K562 (cell line): ENCODE measurements at regions not wholly inside any gene's neighbourhood (a gene's known extent, or its start where the extent isn't known, plus 50 kb on each side); places are given as distances from the start of the nearest gene placed in this dataset.

Experiments used
- BRCA1 ChIP-seq, 2 experiments: fragments of 450-650 bp in 1 of 2; sonication (generic) in 1 of 2; formaldehyde crosslinking in 1 of 2; IDR thresholded peaks; 2 replicates each; pipeline versions ENCODE4 v1.5.0 to v1.6.1; 2017 to 2020; ENCODE audit warnings: mild to moderate bottlenecking in 1 of 2, missing genetic modification reagents in 1 of 2
- CTCF ChIP-seq, 3 experiments: IDR thresholded peaks in 2 of 3; conservative IDR thresholded peaks in 1 of 3; 2 replicates each; pipeline ENCODE4 v1.5.1; 2011 to 2012; ENCODE audit warnings: low read length in 3 of 3, mild to moderate bottlenecking in 3 of 3, control low read depth in 2 of 3, improper control_type of control experiment in 1 of 3, inconsistent platforms in 1 of 3, low read depth in 1 of 3, mixed read lengths in 1 of 3, moderate library complexity in 1 of 3; ENCODE audit not compliant: insufficient read depth in 2 of 3
- E2F4 ChIP-seq: sonication (generic); formaldehyde crosslinking; IDR thresholded peaks from 2 replicates; pipeline ENCODE4 v1.8.0; 2022; ENCODE audit warnings: mild to moderate bottlenecking, low read depth, missing genetic modification reagents
- JUN ChIP-seq, 2 experiments: sonication (generic) in 1 of 2; formaldehyde crosslinking in 1 of 2; IDR thresholded peaks; 2 replicates each; pipeline versions ENCODE4 v1.6.1 to v1.8.0; 2012 to 2022; ENCODE audit warnings: borderline replicate concordance in 2 of 2, mild to moderate bottlenecking in 2 of 2, improper control_type of control experiment in 1 of 2, low read depth in 1 of 2, low read length in 1 of 2, missing genetic modification reagents in 1 of 2
- NFRKB ChIP-seq: fragments of 450-650 bp; IDR thresholded peaks from 2 replicates; pipeline ENCODE4 v1.6.1; 2016; ENCODE audit warnings: low read depth
- NKRF ChIP-seq: fragments of 450-650 bp; IDR thresholded peaks from 2 replicates; pipeline ENCODE4 v1.6.1; 2016; ENCODE audit warnings: borderline replicate concordance
- SREBF2 ChIP-seq: sonication (generic); formaldehyde crosslinking; IDR thresholded peaks from 2 replicates; pipeline ENCODE4 v1.4.0; 2020; ENCODE audit warnings: mild to moderate bottlenecking, missing genetic modification reagents
- SRF ChIP-seq, 2 experiments: fragments of 250-450, 450-650 bp in 1 of 2; sonication (Bioruptor Pico) in 1 of 2; sonication (generic) in 1 of 2; formaldehyde crosslinking; IDR thresholded peaks; 2 replicates each; pipeline versions ENCODE4 v1.5.0 to v1.5.1; 2020 to 2022; ENCODE audit warnings: mild to moderate bottlenecking in 1 of 2, missing genetic modification reagents in 1 of 2
- TEAD4 ChIP-seq, 2 experiments: sonication (generic) in 1 of 2; formaldehyde crosslinking in 1 of 2; IDR thresholded peaks; 2 replicates each; pipeline versions ENCODE4 v1.6.1 to v1.8.0; 2012 to 2022; ENCODE audit warnings: borderline replicate concordance in 1 of 2, inconsistent platforms in 1 of 2, low read length in 1 of 2, mild to moderate bottlenecking in 1 of 2, missing genetic modification reagents in 1 of 2
- ZNF316 ChIP-seq: fragments of 450-650 bp; IDR thresholded peaks from 2 replicates; pipeline ENCODE4 v1.6.1; 2016
- ZNF398 ChIP-seq: fragments of 250-450 bp; sonication (Bioruptor Pico); IDR thresholded peaks from 2 replicates; pipeline ENCODE4 v1.8.0; 2021; ENCODE audit warnings: moderate library complexity, mild to moderate bottlenecking, inconsistent platforms

- no peak for TF ChIP-seq E2F4
- TF ChIP-seq CTCF (IDR thresholded peaks at IDR 0.05 in 2 of 3, conservative IDR thresholded peaks at IDR 0.05 in 1 of 3; ENCODE audit: insufficient read depth in 2 of 3, low read depth in 1 of 3, low read length in 3 of 3): no peak
- TF ChIP-seq JUN (IDR thresholded peaks at IDR 0.05; ENCODE audit: borderline replicate concordance, low read depth, low read length): no peak
- TF ChIP-seq JUN (CRISPR knock-in tag; IDR thresholded peaks at IDR 0.05; ENCODE audit: borderline replicate concordance): no peak
- no peak for TF ChIP-seq TEAD4 (IDR thresholded peaks at IDR 0.05; ENCODE audit: low read length)
- no peak for TF ChIP-seq TEAD4 (CRISPR knock-in tag; IDR thresholded peaks at IDR 0.05; ENCODE audit: borderline replicate concordance)
- no peak for TF ChIP-seq BRCA1 (IDR thresholded peaks at IDR 0.05)
- TF ChIP-seq BRCA1 (CRISPR knock-in tag; IDR thresholded peaks at IDR 0.05): no peak
- TF ChIP-seq ZNF316: no peak
- TF ChIP-seq SREBF2 (CRISPR knock-in tag): no peak
- TF ChIP-seq SRF (CRISPR knock-in tag; IDR thresholded peaks at IDR 0.05): no peak
- TF ChIP-seq ZNF398 (CRISPR knock-in tag): no peak
- no peak for TF ChIP-seq NKRF
- no peak for TF ChIP-seq NFRKB
Observed at GRCh38 chr7:116098175-116098574, 67.6 kb upstream of the TFEC start.
